Hematopoietic multipotent progenitor cell treated with erythropoietin and hydrocortisone succinate and interleukin-3 and kit ligand, for 8 days (in vitro differentiated cells): ENCODE measurements at regions not wholly inside any gene's neighbourhood (a gene's known extent, or its start where the extent isn't known, plus 50 kb on each side); places are given as distances from the start of the nearest gene placed in this dataset.
"Not testable (repeated sequence)": the region's sequence is repeated elsewhere in the genome, so short reads cannot be mapped to it uniquely, and the experiment has no call there.

Source experiments
- DNase-seq: peaks from one replicate; pipeline ENCODE4 v3.0.0-alpha.2; 2015

DNA sequence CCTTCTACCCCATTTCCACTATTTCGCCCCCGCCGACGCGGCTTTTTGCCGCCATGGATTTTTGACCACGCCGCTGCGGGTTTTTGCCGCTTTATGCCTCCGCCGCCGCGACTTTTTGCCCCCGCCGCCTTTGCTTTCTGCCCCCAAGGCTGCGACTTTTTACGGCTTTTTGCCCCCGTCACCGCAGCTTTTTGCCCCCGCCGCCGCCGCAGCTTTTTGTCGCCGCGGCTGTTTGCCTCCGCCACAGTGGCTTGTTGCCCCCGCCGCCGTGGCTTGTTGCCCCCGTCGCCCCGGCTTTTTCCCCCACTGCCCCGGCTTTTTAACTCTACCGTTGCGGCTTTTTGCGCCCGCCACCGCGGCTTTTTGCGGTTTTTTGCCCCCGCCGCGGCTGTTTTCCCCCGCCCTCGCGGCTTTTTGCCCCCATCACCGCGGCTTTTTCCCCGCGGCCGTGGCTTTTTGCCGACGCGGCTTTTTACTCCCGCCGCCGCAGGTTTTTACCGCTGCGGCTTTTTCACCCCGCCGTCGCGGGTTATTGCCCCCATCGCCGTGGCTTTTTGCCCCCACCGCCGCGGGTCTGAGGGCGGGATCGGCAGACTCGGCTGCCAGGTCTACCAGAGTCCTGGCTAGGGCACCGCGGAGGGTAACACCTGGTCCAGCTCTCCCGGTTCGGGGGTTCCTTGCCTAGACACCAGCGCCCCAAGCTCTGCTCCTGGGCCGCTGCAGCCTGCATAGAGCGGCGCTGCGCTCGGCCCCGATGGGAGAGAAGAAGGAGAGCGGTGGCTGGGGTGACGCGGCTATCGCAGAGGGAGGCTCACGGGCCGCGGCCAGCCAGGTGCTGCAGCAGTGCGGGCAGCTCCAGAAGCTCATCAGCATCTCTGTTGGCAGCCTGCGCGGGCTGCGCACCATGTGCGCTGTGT lies 562.7 kb upstream of the WSB1 start:
- DNase-seq: no peak

- not testable (repeated sequence) for DNase-seq
Measured at GRCh38 chr17:26731926-26732325, 562.0 kb upstream of the WSB1 start.

DNA sequence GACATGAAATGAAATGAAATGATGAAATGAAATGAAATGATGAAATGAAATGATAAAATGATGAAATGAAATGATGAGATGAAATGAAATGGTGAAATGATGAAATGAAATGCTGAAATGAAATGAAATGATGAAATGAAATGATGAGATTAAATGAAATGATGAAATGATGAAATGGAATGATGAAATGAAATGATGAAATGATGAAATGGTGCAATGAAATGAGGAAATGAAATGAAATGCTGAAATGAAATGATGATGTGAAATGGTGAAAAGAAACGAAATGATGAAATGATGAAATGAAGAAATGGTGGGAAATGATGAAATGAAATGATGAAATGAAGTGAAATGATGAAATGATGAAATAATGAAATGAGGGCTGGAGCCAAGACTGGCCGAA lies 559.1 kb upstream of the WSB1 start:
- not testable (repeated sequence) for DNase-seq

- not testable (repeated sequence) for DNase-seq
Measured at GRCh38 chr17:26735977-26736376, 557.9 kb upstream of the WSB1 start.

DNA sequence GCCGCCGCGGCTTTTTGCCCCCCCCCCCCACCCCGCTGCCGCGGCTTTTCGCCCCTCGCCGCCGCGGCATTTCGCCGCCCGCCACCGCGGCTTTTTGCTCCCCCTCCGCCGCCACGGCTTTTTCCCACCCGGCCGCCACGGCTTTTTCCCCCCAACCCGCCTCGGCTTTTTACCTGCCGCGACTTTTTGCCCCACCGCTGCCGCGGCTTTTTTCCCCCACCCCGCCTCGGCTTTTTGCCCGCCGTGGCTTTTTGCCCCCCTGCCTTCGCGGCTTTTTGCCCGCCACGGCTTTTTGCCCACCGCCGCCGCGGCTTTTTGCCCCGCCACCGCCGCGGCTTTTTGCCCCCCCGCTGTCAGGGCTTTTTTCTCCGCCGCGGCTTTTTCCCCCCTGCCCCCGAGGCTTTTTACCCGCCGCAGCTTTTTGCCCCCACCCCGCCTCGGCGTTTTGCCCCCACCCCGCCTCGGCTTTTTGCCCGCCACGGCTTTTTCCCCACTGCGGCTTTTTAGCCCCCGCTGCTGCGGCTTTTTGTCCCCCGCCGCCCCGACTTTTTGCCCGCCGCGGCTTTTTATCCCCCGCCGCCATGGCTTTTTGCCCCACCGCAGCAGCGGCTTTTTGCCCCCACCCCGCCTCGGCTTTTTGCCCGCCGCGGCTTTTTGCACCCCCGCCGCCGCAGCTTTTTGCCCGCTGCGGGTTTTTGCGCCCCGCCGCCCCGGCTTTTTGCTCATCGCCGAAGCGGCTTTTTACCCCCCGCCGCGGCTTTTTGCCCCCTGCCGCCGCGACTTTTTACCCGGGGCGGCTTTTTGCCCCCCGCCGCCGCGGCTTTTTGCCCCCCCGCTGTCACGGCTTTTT lies 527.8 kb upstream of the WSB1 start:
- DNase-seq: no peak

- no peak for DNase-seq
Measured at GRCh38 chr17:26766743-26767142, 527.2 kb upstream of the WSB1 start.

DNA sequence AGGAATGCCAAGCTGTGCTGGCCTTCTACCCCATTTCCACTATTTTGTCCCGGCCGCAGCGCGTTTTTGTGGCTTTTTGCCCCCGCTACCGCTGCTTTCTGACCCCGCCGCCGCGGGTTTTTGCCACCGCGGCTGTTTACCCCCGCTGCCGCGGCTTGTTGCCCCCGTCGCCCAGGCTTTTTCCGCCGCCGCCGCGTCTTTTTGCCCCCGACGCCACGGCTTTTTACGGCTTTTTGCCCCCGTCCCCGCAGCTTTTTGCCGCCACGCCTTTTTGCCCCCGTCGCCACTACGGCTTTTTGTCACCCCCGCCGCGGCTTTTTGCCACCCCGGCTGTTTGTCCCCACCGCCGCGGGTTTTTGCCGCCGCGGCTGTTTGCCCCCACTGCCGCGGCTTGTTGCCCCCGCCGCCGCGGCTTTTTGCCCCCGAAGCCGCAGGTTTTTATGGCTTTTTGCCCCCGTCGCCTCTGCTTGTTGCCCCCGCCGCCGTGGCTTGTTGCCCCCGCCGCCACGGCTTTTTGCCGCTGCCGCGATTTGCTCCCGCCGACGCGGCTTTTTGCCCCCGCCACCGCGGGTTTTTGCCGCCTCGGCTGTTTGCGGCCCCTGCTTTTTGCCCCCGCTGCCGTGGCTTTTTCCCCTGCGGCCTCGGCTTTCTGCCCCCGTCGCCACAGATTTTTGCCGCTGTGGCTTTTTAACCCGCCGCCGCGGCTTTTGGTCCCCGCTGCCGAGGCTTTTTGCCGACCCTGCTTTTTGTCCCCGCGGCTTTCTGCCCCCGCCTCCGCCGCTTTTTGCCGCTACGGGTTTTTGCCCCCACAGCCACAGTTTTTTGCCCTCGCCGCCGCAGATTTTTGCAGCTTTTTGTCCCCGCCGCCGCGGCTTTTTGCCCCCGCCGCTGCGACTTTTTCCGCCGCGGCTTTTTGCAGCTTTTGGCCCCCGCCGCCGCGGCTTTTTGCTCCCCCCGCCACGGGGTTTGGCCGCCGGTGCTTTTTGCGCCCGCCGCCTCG lies 520.4 kb upstream of the WSB1 start:
- no peak for DNase-seq

DNA sequence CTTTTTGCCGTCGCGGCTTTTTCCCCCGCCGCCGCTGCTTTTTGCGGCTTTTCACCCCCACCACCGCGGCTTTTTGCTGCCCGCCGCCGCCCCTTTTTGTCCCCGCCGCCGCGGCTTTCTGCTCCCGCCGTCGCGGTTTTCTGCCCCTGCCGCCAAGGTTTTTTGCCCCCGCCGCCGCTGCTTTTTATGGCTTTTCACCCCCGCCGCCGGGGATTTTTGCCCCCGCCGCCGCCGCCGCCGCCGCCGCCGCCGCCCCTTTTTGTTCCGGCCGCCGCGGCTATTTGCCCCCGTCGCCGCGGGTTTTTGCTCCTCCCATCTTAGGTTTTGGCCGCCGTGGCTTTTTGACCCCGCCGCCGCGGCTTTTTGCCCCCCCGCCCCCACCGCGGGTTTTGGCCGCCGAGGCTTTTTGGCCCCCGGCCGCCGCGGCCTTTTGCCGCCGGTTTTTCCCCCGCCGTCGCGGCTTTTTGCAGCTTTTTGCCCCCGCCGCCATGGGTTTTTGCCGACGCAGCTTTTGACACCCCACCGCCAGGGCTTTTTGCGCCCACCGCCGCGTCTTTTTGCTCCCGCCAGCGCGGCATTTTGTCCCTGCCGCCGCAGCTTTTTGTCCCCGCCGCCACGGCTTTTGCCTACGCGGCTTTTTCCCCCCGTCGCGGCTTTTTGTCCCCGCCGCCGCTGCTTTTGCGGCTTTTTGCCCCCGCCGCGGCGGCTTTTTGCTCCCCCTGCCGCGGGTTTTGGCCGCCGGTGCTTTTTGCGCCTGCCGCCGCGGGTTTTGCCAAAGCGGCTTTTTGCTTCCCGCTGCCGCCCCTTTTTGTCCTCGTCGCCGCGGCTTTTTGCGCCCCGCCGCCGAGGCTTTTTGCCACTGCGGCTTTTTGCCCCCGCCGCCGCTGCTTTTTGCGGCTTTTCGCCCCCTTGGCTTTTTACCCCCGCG lies 519.4 kb upstream of the WSB1 start:
- no peak for DNase-seq

- DNase-seq: no peak
Measured at GRCh38 chr17:26775219-26775822, 518.6 kb upstream of the WSB1 start.

DNA sequence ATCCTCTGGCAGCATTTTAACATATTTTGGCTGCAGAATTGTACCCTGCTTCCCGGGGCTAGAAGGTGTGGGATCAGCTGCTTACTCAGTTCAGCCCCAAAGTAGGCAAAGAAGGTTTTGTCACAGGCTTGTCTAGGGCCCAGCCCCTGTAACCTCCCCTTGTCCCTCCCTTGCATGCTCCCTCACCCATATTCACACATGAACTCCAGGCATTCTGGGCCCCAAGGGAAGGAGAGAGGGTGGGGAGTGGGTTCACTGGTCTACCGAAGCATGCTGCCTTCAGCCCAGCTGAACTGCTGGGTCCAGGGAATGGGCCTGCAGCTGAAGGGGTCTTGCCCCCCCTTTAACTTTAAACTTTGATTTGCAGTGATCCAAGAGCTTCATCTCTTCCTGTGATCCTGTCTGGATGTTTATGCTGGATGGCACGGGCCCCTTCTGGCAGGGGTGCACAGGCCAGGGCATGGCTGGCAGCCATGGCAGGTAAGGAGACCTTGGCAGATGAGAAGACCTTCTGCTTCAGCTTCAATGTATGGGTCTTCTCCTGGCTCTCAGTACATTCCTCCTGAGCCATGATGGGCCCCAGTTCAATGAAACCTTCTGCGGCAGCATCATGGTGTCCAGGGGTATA lies 513.6 kb upstream of the WSB1 start:
- DNase-seq: not testable (repeated sequence)

DNA sequence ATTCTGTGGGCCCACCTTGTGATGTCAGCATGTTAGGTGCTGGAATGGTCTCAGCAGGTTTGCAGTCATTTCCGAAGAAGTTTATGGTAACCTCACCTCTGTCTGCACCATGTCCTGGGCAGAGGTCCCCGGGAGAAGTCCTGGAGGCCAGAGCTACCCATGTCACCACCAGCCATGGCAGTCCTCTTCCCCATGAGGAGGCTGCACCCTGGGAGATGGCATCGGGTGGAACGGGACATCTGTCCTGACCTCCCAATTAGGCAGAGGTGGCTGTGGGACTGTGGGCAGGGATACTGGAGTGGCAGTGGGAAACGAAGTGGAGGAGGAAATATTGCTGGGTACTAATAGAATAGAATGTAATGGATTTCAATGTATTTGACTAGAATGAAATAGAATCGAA lies 511.8 kb upstream of the WSB1 start:
- no peak for DNase-seq

GRCh38 chr17:26792486-26792885 lies 501.4 kb upstream of the WSB1 start:
- no peak for DNase-seq

GRCh38 chr17:26807024-26807423 lies 486.9 kb upstream of the WSB1 start:
- DNase-seq: no peak

- no peak for DNase-seq
Measured at GRCh38 chr17:26809033-26809432, 484.9 kb upstream of the WSB1 start.

- peak; percentile 17 for DNase-seq
Measured at GRCh38 chr17:26818736-26819135, 475.2 kb upstream of the WSB1 start.
